SK-N-SH (cell line): ENCODE measurements at regions not wholly inside any gene's neighbourhood (a gene's known extent, or its start where the extent isn't known, plus 50 kb on each side); places are given as distances from the start of the nearest gene placed in this dataset.
A peak's percentile ranks its signal among the peaks of the same experiment; 100 is the strongest.

Experiments
- CTCF ChIA-PET: fragments of 300-600, 350-600 bp; formaldehyde crosslinking; extraction: SDS; loops from one replicate; lab custom pipeline; 2021; lab: Yijun Ruan, JAX
- POLR2A ChIA-PET: fragments of 350-600 bp; sonication (Branson Sonifier 250); formaldehyde crosslinking; extraction: SDS; loops from one replicate; lab custom pipeline; 2020; ENCODE audit warnings: antibody characterized with exemption, inconsistent platforms; lab: Yijun Ruan, JAX
- DNase-seq: peaks from one replicate; pipeline ENCODE4 v3.0.0; 2012
- H2AFZ ChIP-seq: fragments of 200-600 bp; sonication (generic); 2 replicates; pipeline ENCODE4 v1.8.1; 2016; ENCODE audit warnings: antibody characterized with exemption, mild to moderate bottlenecking, low read depth
- H3F3A ChIP-seq: fragments of 200-600 bp; sonication (generic); replicated peaks from 2 replicates; pipeline ENCODE3; 2016; ENCODE audit warnings: antibody characterized with exemption, mild to moderate bottlenecking; ENCODE audit not compliant: insufficient read depth
- H3K27ac ChIP-seq, 2 experiments: fragments of 200-500 bp in 1 of 2; fragments of 200-600 bp in 1 of 2; sonication (Bioruptor generic) in 1 of 2; sonication (generic), shearing (Covaris generic) in 1 of 2; 2 replicates each; pipeline versions ENCODE4 v1.5.1 to v1.6.1; 2014 to 2016; ENCODE audit warnings: low read depth in 2 of 2, inconsistent platforms in 1 of 2, low read length in 1 of 2, mild to moderate bottlenecking in 1 of 2, mixed read lengths in 1 of 2
- H3K27me3 ChIP-seq: fragments of 200-600 bp; sonication (generic), shearing (Covaris generic); 2 replicates; pipeline ENCODE4 v1.6.1; 2016; ENCODE audit warnings: mixed run types; ENCODE audit not compliant: insufficient read depth
- H3K36me3 ChIP-seq, 2 experiments: fragments of 200-500 bp in 1 of 2; fragments of 200-600 bp in 1 of 2; sonication (Bioruptor generic) in 1 of 2; sonication (generic) in 1 of 2; replicated peaks in 1 of 2; 2 replicates each; pipeline versions ENCODE3 to v1.5.1; 2014 to 2016; ENCODE audit warnings: low read length in 1 of 2, mild to moderate bottlenecking in 1 of 2; ENCODE audit not compliant: insufficient read depth in 2 of 2, control insufficient read depth in 1 of 2
- H3K4me1 ChIP-seq, 2 experiments: fragments of 200-500 bp in 1 of 2; fragments of 200-600 bp in 1 of 2; sonication (Bioruptor generic) in 1 of 2; sonication (generic), shearing (Covaris generic) in 1 of 2; 2 replicates each; pipeline versions ENCODE4 v1.5.1 to v1.6.1; 2014 to 2016; ENCODE audit warnings: low read depth in 1 of 2, low read length in 1 of 2, mixed run types in 1 of 2; ENCODE audit not compliant: insufficient read depth in 2 of 2, control insufficient read depth in 1 of 2
- H3K4me2 ChIP-seq: fragments of 200-600 bp; sonication (generic), shearing (Covaris generic); 2 replicates; pipeline ENCODE4 v1.6.1; 2017; ENCODE audit warnings: mixed run types
- H3K4me3 ChIP-seq, 2 experiments: fragments of 200-500 bp in 1 of 2; fragments of 200-600 bp in 1 of 2; sonication (Bioruptor generic) in 1 of 2; sonication (generic), shearing (Covaris generic) in 1 of 2; 2 replicates each; pipeline versions ENCODE4 v1.5.1 to v1.8.1; 2014 to 2016; ENCODE audit warnings: low read depth in 2 of 2, inconsistent platforms in 1 of 2, low read length in 1 of 2, mild to moderate bottlenecking in 1 of 2, mixed read lengths in 1 of 2, moderate library complexity in 1 of 2
- H3K79me2 ChIP-seq: fragments of 200-600 bp; sonication (generic); 2 replicates; pipeline ENCODE4 v1.8.1; 2017; ENCODE audit warnings: mild to moderate bottlenecking; ENCODE audit not compliant: insufficient read depth
- H3K9ac ChIP-seq: fragments of 200-600 bp; sonication (generic); 2 replicates; pipeline ENCODE4 v1.6.1; 2017; ENCODE audit warnings: mixed run types
- H3K9me2 ChIP-seq: fragments of 200-600 bp; sonication (generic); 2 replicates; pipeline ENCODE4 v1.6.1; 2017; ENCODE audit warnings: mixed run types
- H3K9me3 ChIP-seq: fragments of 200-600 bp; sonication (generic); 2 replicates; pipeline ENCODE4 v1.6.1; 2017; ENCODE audit warnings: mixed run types, mild to moderate bottlenecking, moderate library complexity
- H4K20me1 ChIP-seq: fragments of 200-600 bp; sonication (generic); 2 replicates; pipeline ENCODE4 v1.6.1; 2017; ENCODE audit warnings: mild to moderate bottlenecking, mixed run types; ENCODE audit not compliant: insufficient read depth
- CHD2 ChIP-seq: fragments of 150-350 bp; IDR thresholded peaks from 2 replicates; pipeline ENCODE4 v1.6.1; 2018; ENCODE audit warnings: low read length; ENCODE audit not compliant: partially characterized antibody
- ELF1 ChIP-seq: IDR thresholded peaks from 2 replicates; pipeline ENCODE4 v1.4.0; 2012
- EP300 ChIP-seq, 2 experiments: IDR thresholded peaks; 2 replicates each; pipeline versions ENCODE4 v1.4.0 to v1.6.1; 2012; ENCODE audit warnings: borderline replicate concordance in 1 of 2, low read depth in 1 of 2, low read length in 1 of 2
- EZH2phosphoT487 ChIP-seq: fragments of 200-600 bp; sonication (generic); IDR thresholded peaks from 2 replicates; pipeline ENCODE4 v1.6.1; 2017; ENCODE audit warnings: low read depth, mixed run types, mild to moderate bottlenecking, antibody characterized with exemption, moderate library complexity, borderline replicate concordance
- FOSL2 ChIP-seq: IDR thresholded peaks from 2 replicates; pipeline ENCODE4 v1.4.0; 2012; ENCODE audit warnings: low read depth, mild to moderate bottlenecking, moderate library complexity, borderline replicate concordance
- FOXJ3 ChIP-seq: sonication (generic); formaldehyde crosslinking; IDR thresholded peaks from 2 replicates; pipeline ENCODE4 v1.5.1; 2020; ENCODE audit warnings: mild to moderate bottlenecking, missing genetic modification reagents
- FOXM1 ChIP-seq: IDR thresholded peaks from 2 replicates; pipeline ENCODE4 v1.4.0; 2012; ENCODE audit warnings: low read depth, mild to moderate bottlenecking
- GABPA ChIP-seq: IDR thresholded peaks from 2 replicates; pipeline ENCODE4 v1.4.0; 2012; ENCODE audit warnings: low read depth, mild to moderate bottlenecking
- GATA2 ChIP-seq: sonication (generic); formaldehyde crosslinking; IDR thresholded peaks from 2 replicates; pipeline ENCODE4 v1.5.0; 2020; ENCODE audit warnings: mild to moderate bottlenecking, missing genetic modification reagents
- JUND ChIP-seq: IDR thresholded peaks from 2 replicates; pipeline ENCODE4 v1.4.0; 2012
- MEF2A ChIP-seq: IDR thresholded peaks from 2 replicates; pipeline ENCODE4 v1.4.0; 2012; ENCODE audit warnings: low read depth, borderline replicate concordance
- MXI1 ChIP-seq: IDR thresholded peaks from 2 replicates; pipeline ENCODE4 v1.6.1; 2012; ENCODE audit warnings: mild to moderate bottlenecking, low read depth, low read length, improper control_type of control experiment
- NFIC ChIP-seq: IDR thresholded peaks from 2 replicates; pipeline ENCODE4 v1.4.0; 2012; ENCODE audit warnings: borderline replicate concordance
- NRF1 ChIP-seq: IDR thresholded peaks from 2 replicates; pipeline ENCODE4 v1.6.1; 2012; ENCODE audit warnings: low read depth, mild to moderate bottlenecking, low read length
- POLR2AphosphoS5 ChIP-seq: IDR thresholded peaks from 2 replicates; pipeline ENCODE4 v1.6.1; 2012; ENCODE audit warnings: low read depth, low read length
- RAD21 ChIP-seq: IDR thresholded peaks from 2 replicates; pipeline ENCODE4 v1.6.1; 2012; ENCODE audit warnings: mild to moderate bottlenecking, low read length
- RCOR1 ChIP-seq: fragments of 150-350 bp; IDR thresholded peaks from 2 replicates; pipeline ENCODE4 v1.6.1; 2017; ENCODE audit warnings: antibody characterized with exemption, low read length
- RXRA ChIP-seq: IDR thresholded peaks from 2 replicates; pipeline ENCODE4 v1.4.0; 2012; ENCODE audit warnings: low read depth, mild to moderate bottlenecking, borderline replicate concordance
- SMC3 ChIP-seq: IDR thresholded peaks from 2 replicates; pipeline ENCODE4 v1.6.1; 2012; ENCODE audit warnings: low read depth, low read length, improper control_type of control experiment
- TEAD4 ChIP-seq: IDR thresholded peaks from 2 replicates; pipeline ENCODE4 v1.4.0; 2012; ENCODE audit warnings: mild to moderate bottlenecking, borderline replicate concordance; ENCODE audit not compliant: insufficient read depth
- YY1 ChIP-seq: IDR thresholded peaks from 2 replicates; pipeline ENCODE4 v1.4.0; 2012; ENCODE audit warnings: low read depth, mild to moderate bottlenecking
- WGBS: methylation state at CpG from one replicate; pipeline ENCODE4 v1.1.6; 2017; ENCODE audit warnings: low lambda C conversion rate; 5-methylcytosine and 5-hydroxymethylcytosine counted together
- TF ChIP-seq, protein P1 (sequence below): IDR thresholded peaks from 2 replicates; pipeline ENCODE4; 2012
- TF ChIP-seq, protein P2 (sequence below): fragments of 200-600 bp; sonication (generic); IDR thresholded peaks from 2 replicates; pipeline ENCODE4 v1.6.1; 2017; ENCODE audit warnings: antibody characterized with exemption, mild to moderate bottlenecking, moderate library complexity
- TF ChIP-seq, protein P3 (sequence below): IDR thresholded peaks from 2 replicates; pipeline ENCODE4 v1.4.0; 2012; ENCODE audit warnings: low read depth, borderline replicate concordance

DNA sequence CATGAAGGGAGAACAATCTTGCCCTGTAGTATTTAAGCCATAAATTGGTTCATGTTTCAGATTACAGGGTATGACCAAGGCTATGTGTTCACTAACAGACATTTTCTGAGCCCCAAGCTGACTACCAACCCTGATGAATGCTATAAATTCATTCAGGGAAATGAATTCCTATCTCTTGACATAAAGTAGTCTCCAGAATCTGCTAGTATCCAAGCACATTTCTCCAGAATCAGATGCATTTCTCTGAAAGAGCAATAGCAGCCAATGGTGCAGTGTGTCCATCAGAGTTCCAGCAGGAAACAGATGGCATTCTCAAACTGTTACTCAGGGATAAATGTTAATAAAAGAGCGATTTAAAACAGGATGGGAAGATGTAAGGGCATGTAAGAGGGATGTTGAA is 226.4 kb downstream of the COG6 start (continued):
- TF ChIP-seq, protein P1, sequence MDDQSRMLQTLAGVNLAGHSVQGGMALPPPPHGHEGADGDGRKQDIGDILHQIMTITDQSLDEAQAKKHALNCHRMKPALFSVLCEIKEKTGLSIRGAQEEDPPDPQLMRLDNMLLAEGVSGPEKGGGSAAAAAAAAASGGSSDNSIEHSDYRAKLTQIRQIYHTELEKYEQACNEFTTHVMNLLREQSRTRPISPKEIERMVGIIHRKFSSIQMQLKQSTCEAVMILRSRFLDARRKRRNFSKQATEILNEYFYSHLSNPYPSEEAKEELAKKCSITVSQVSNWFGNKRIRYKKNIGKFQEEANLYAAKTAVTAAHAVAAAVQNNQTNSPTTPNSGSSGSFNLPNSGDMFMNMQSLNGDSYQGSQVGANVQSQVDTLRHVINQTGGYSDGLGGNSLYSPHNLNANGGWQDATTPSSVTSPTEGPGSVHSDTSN: peak; percentile 76

DNA sequence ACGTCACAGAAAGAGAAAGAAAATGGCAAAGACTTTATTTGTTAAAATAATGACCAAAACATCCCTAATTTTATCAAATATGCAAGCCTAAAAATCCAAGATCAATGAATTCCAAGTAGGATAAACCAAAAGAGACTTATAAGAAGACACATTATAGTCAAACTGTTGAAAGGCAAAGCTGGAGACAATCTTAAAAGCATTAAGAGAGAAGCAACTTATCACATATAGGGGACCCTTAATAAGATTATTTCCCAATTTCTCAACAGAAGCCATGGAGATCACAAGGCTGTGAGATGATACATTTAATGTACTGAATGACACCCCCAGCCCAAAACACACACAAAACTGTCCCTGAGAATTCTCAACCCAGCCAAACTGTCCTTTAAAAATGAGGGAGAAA is 228.7 kb downstream of the COG6 start:
- CTCF ChIA-PET: interaction anchor here (1.1 kb wide), 1 partner anchor 13 kb away, joined by 3 read pairs; no protein-coding TSS in a partner anchor

DNA sequence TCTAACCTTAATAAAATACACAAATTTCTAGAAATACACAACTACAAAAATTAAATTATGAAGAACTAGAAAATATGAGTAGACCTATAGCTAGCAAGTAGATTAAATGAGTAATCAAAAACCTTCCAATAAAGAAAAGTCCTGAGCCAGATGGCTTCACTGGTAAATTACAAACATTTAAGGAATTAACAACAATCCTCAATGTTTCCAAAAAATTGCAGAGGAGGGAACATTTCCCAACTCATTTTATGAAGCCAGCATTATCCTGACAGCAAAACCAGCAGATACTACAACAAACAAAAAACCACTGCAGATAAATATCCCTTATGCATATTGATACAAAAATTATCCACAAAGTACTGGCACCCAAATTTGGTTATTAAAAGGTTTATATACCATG is 230.9 kb downstream of the COG6 start:
- DNase-seq: no peak
- no peak overlapping the region for H3K4me2 ChIP-seq
- H3K27ac ChIP-seq: peak overlapping the region in 1 of 2 experiments; percentile 53; a peak in 1 of 4 replicates
- H4K20me1 ChIP-seq: no peaks in the 10 kb centered on the region
- H3K9ac ChIP-seq: no peak overlapping the region
- H3K4me1 ChIP-seq: peaks cover 0 to 4% of the 10 kb centered on the region in 2 experiments; a peak in 2 of 4 replicates
- no peak overlapping the region for H2AFZ ChIP-seq
- H3K4me3 ChIP-seq: no peak overlapping the region
- no peaks in the 10 kb centered on the region for H3K79me2 ChIP-seq
- H3F3A ChIP-seq: peaks cover 2% of the 10 kb centered on the region
- H3K9me3 ChIP-seq: 0 out of 2 replicates have a peak, but pooled peaks cover 6% of the 10 kb centered on the region
- no peaks in the 10 kb centered on the region for H3K27me3 ChIP-seq
- peaks cover 0 to 3% of the 10 kb centered on the region in 2 experiments for H3K36me3 ChIP-seq
- POLR2A ChIA-PET: no interaction called here
- no peaks in the 10 kb centered on the region for H3K9me2 ChIP-seq
- CTCF ChIA-PET: interaction anchor here (2.0 kb wide), 1 partner anchor 15 kb away, joined by 4 read pairs; no protein-coding TSS in a partner anchor
- TF ChIP-seq FOXM1 (no peak), ELF1 (no peak), SMC3 (no peak), FOSL2 (no peak), GATA2 (CRISPR knock-in tag) (no peak), JUND (no peak), FOXJ3 (CRISPR knock-in tag) (no peak), NFIC (no peak), RAD21 (no peak), GABPA (no peak)
- TF ChIP-seq, protein P2, sequence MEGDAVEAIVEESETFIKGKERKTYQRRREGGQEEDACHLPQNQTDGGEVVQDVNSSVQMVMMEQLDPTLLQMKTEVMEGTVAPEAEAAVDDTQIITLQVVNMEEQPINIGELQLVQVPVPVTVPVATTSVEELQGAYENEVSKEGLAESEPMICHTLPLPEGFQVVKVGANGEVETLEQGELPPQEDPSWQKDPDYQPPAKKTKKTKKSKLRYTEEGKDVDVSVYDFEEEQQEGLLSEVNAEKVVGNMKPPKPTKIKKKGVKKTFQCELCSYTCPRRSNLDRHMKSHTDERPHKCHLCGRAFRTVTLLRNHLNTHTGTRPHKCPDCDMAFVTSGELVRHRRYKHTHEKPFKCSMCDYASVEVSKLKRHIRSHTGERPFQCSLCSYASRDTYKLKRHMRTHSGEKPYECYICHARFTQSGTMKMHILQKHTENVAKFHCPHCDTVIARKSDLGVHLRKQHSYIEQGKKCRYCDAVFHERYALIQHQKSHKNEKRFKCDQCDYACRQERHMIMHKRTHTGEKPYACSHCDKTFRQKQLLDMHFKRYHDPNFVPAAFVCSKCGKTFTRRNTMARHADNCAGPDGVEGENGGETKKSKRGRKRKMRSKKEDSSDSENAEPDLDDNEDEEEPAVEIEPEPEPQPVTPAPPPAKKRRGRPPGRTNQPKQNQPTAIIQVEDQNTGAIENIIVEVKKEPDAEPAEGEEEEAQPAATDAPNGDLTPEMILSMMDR: no peak
- TF ChIP-seq, protein P3, sequence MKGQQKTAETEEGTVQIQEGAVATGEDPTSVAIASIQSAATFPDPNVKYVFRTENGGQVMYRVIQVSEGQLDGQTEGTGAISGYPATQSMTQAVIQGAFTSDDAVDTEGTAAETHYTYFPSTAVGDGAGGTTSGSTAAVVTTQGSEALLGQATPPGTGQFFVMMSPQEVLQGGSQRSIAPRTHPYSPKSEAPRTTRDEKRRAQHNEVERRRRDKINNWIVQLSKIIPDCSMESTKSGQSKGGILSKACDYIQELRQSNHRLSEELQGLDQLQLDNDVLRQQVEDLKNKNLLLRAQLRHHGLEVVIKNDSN: no peak

More for the DNA sequence above, 228.7 kb downstream of the COG6 start:
- POLR2A ChIA-PET: no interaction called here
- peaks cover 0 to 3% of the 10 kb centered on the region in 2 experiments for H3K36me3 ChIP-seq
- H3K27ac ChIP-seq: no peak overlapping the region
- H3K9me3 ChIP-seq: 0 out of 2 replicates have a peak, but pooled peaks cover 6% of the 10 kb centered on the region
- no peaks in the 10 kb centered on the region for H3K79me2 ChIP-seq
- TF ChIP-seq POLR2AphosphoS5 (no peak), TEAD4 (no peak), FOXJ3 (CRISPR knock-in tag) (no peak), RCOR1 (no peak), EZH2phosphoT487 (no peak), MEF2A (no peak), GATA2 (CRISPR knock-in tag) (no peak), FOXM1 (no peak), MXI1 (no peak), CHD2 (no peak), YY1 (no peak), RXRA (no peak), EP300 (IDR thresholded peaks at IDR 0.05; ENCODE audit: borderline replicate concordance in 1 of 2, low read depth in 1 of 2, low read length in 1 of 2) (no peak), NRF1 (no peak)
- TF ChIP-seq, protein P3: no peak
- TF ChIP-seq, protein P2: no peak
- no peaks in the 10 kb centered on the region for H3K9me2 ChIP-seq
- H3F3A ChIP-seq: peaks cover 6% of the 10 kb centered on the region
- peaks cover 0 to 4% of the 10 kb centered on the region in 2 experiments; a peak in 2 of 4 replicates for H3K4me1 ChIP-seq
- no peak for DNase-seq
- H3K4me2 ChIP-seq: no peak overlapping the region
- 20% methylated on average over 1 of the region's 1 CpG for WGBS
- no peak overlapping the region for H2AFZ ChIP-seq
- no peaks in the 10 kb centered on the region for H3K27me3 ChIP-seq
- H3K4me3 ChIP-seq: no peak overlapping the region
- no peak overlapping the region for H3K9ac ChIP-seq
- H4K20me1 ChIP-seq: no peaks in the 10 kb centered on the region
